K562 (cell line): ENCODE measurements at regions not wholly inside any gene's neighbourhood (a gene's known extent, or its start where the extent isn't known, plus 50 kb on each side); places are given as distances from the start of the nearest gene placed in this dataset.

ENCODE experiments used
- ATAC-seq: fragments of 200-7000 bp; cut with Tn5 transposase; 3 replicates; pipeline ENCODE4 v1.9.1; 2020; ENCODE audit warnings: moderate library complexity
- BruUV-seq: library from RNA; stranded (reverse); fragments of 400-500 nt; replicated peaks from 2 replicates; lab custom pipeline; 2021; lab: Mats Ljungman, UMichigan
- CTCF ChIA-PET: fragments of 300-600 bp; formaldehyde crosslinking; extraction: SDS; loops from one replicate; lab custom pipeline; 2021; ENCODE audit warnings: low intra/inter-chr PET ratio; lab: Yijun Ruan, JAX
- POLR2A ChIA-PET: fragments of 300-600, 350-650 bp; sonication (Branson Sonifier 250); formaldehyde crosslinking; extraction: SDS; loops from one replicate; lab custom pipeline; 2021; ENCODE audit warnings: antibody characterized with exemption, inconsistent platforms; lab: Yijun Ruan, JAX
- DNase-seq, 4 experiments: peaks; one replicate each; pipeline versions ENCODE4 v3.0.0 to v3.0.0-alpha.2; 2011 to 2018; ENCODE audit warnings: low spot score in 3 of 4, mixed read lengths in 3 of 4; ENCODE audit errors: extremely low read depth in 1 of 4
- FAIRE-seq: peaks from 2 replicates; lab custom pipeline; 2011; peaks lifted over from hg19 to GRCh38; lab: Jason Lieb, UNC
- H2AFZ ChIP-seq: 2 replicates; pipeline ENCODE4 v1.6.0; 2011; ENCODE audit warnings: low read depth, low read length, control low read depth, inconsistent platforms
- H3K27ac ChIP-seq: fragments of 200-600 bp; 3 replicates; pipeline ENCODE4 v1.8.0; 2011; ENCODE audit warnings: low read depth, mild to moderate bottlenecking, control low read depth, inconsistent platforms, low read length, moderate library complexity, mixed read lengths; ENCODE audit errors: extremely low read depth
- H3K27me3 ChIP-seq, 2 experiments: fragments of 300-600 bp in 1 of 2; 2 replicates in 1 of 2; 3 replicates in 1 of 2; pipeline versions ENCODE4 v1.6.0 to v1.8.0; 2011; ENCODE audit warnings: inconsistent platforms in 2 of 2, low read length in 2 of 2, mild to moderate bottlenecking in 1 of 2, mixed read lengths in 1 of 2, moderate library complexity in 1 of 2; ENCODE audit not compliant: control insufficient read depth in 2 of 2, insufficient read depth in 2 of 2
- H3K36me3 ChIP-seq: fragments of 300-600 bp; 3 replicates; pipeline ENCODE4 v1.8.0; 2011; ENCODE audit warnings: mild to moderate bottlenecking, low read length, inconsistent platforms; ENCODE audit not compliant: control insufficient read depth, insufficient read depth
- H3K4me1 ChIP-seq, 2 experiments: fragments of 200-600 bp in 1 of 2; replicated peaks in 1 of 2; 2 replicates in 1 of 2; 3 replicates in 1 of 2; pipeline versions ENCODE4 v1.5.1 to v1.8.0; 2011; ENCODE audit warnings: inconsistent platforms in 2 of 2, low read length in 2 of 2, mild to moderate bottlenecking in 1 of 2, mixed read lengths in 1 of 2, moderate library complexity in 1 of 2; ENCODE audit not compliant: control insufficient read depth in 2 of 2, insufficient read depth in 2 of 2
- H3K4me2 ChIP-seq: 2 replicates; pipeline ENCODE4 v1.6.1; 2011; ENCODE audit warnings: low read length, control low read depth, inconsistent platforms, mixed read lengths; ENCODE audit not compliant: insufficient read depth
- H3K4me3 ChIP-seq: fragments of 200-600 bp; sonication (generic), shearing (Covaris generic); 2 replicates; pipeline ENCODE4 v1.5.1; 2016; ENCODE audit warnings: control low read depth, inconsistent platforms
- H3K79me2 ChIP-seq: fragments of 200-600 bp; 3 replicates; pipeline ENCODE4 v1.8.0; 2011; ENCODE audit warnings: low read length, inconsistent platforms; ENCODE audit not compliant: control insufficient read depth, insufficient read depth
- H3K9ac ChIP-seq, 2 experiments: 2 replicates each; pipeline versions ENCODE4 v1.6.0 to v1.6.1; 2011; ENCODE audit warnings: low read depth in 2 of 2, low read length in 2 of 2, control low read depth in 1 of 2, inconsistent platforms in 1 of 2, mild to moderate bottlenecking in 1 of 2, mixed read lengths in 1 of 2; ENCODE audit not compliant: insufficient read depth in 1 of 2
- H3K9me1 ChIP-seq: one replicate; pipeline ENCODE4 v1.6.0; 2011; ENCODE audit warnings: inconsistent platforms, mild to moderate bottlenecking, low read length, moderate library complexity; ENCODE audit not compliant: control insufficient read depth, insufficient read depth
- H3K9me3 ChIP-seq: replicated peaks from 2 replicates; pipeline ENCODE4 v1.5.1; 2011; ENCODE audit warnings: low read depth, low read length, inconsistent platforms; ENCODE audit not compliant: control insufficient read depth, insufficient read depth
- H4K20me1 ChIP-seq: replicated peaks from 2 replicates; pipeline ENCODE4 v1.6.1; 2011; ENCODE audit warnings: low read length, inconsistent platforms, mixed read lengths; ENCODE audit not compliant: control insufficient read depth, insufficient read depth
- CBX1 ChIP-seq: sonication (generic); IDR thresholded peaks from 2 replicates; pipeline ENCODE4 v1.6.1; 2016; ENCODE audit warnings: antibody characterized with exemption, low read depth, mild to moderate bottlenecking
- CGGBP1 ChIP-seq: fragments of 250-450 bp; sonication (Bioruptor Pico); IDR thresholded peaks from 2 replicates; pipeline ENCODE4 v1.9.0; 2021; ENCODE audit warnings: mild to moderate bottlenecking
- E2F6 ChIP-seq, 2 experiments: IDR thresholded peaks; 2 replicates each; pipeline ENCODE4 v1.6.1; 2011; ENCODE audit warnings: borderline replicate concordance in 1 of 2, control low read depth in 1 of 2, low read depth in 1 of 2, low read length in 1 of 2, mild to moderate bottlenecking in 1 of 2, mixed read lengths in 1 of 2, moderate library complexity in 1 of 2; ENCODE audit not compliant: insufficient read depth in 1 of 2, insufficient read length in 1 of 2, poor library complexity in 1 of 2, severe bottlenecking in 1 of 2; ENCODE audit errors: extremely low read depth in 1 of 2
- HINFP ChIP-seq: fragments of 450-650 bp; conservative IDR thresholded peaks from 2 replicates; pipeline ENCODE4 v1.6.1; 2016; ENCODE audit warnings: missing genetic modification characterization, low read depth, mild to moderate bottlenecking, control low read depth, missing compliant biosample characterization
- ILF3 ChIP-seq: fragments of 450-650 bp; IDR thresholded peaks from 2 replicates; pipeline ENCODE4 v1.6.1; 2018; ENCODE audit warnings: antibody characterized with exemption, mild to moderate bottlenecking, moderate library complexity, borderline replicate concordance
- MIER1 ChIP-seq: fragments of 450-650 bp; IDR thresholded peaks from 2 replicates; pipeline ENCODE4 v1.6.1; 2016; ENCODE audit warnings: antibody characterized with exemption, mild to moderate bottlenecking, low read depth
- YY1 ChIP-seq, 3 experiments: IDR thresholded peaks; 2 replicates each; pipeline ENCODE4 v1.6.1; 2011; ENCODE audit warnings: low read length in 2 of 3, mild to moderate bottlenecking in 2 of 3, moderate library complexity in 2 of 3, borderline replicate concordance in 1 of 3, control low read depth in 1 of 3, low read depth in 1 of 3; ENCODE audit not compliant: insufficient read depth in 3 of 3, insufficient replicate concordance in 2 of 3, control insufficient read depth in 1 of 3, insufficient read length in 1 of 3; ENCODE audit errors: extremely low read depth in 1 of 3
- ZNF12 ChIP-seq: sonication (generic); formaldehyde crosslinking; IDR thresholded peaks from 2 replicates; pipeline ENCODE4 v1.4.0; 2020; ENCODE audit warnings: mild to moderate bottlenecking, missing genetic modification reagents
- ZNF23 ChIP-seq: fragments of 250-450 bp; sonication (Bioruptor Pico); IDR thresholded peaks from 2 replicates; pipeline ENCODE4 v1.4.0; 2020; ENCODE audit warnings: mild to moderate bottlenecking
- ZNF592 ChIP-seq: fragments of 450-650 bp; IDR thresholded peaks from 2 replicates; pipeline ENCODE4 v1.6.1; 2017; ENCODE audit warnings: antibody characterized with exemption, mild to moderate bottlenecking
- WGBS: fragments of 100-300 bp; shearing (Covaris generic); methylation state at CpG from one replicate; pipeline ENCODE4 v1.1.6; 2016; ENCODE audit warnings: low coverage, mixed read lengths; ENCODE audit not compliant: insufficient coverage; ENCODE audit errors: missing lambda C conversion rate; 5-methylcytosine and 5-hydroxymethylcytosine counted together
- in situ Hi-C: fragments of 300-500 bp; cut with MboI; formaldehyde crosslinking; loops from 4 replicates; pipeline ENCODE4 v1.15.0; 2018; ENCODE audit warnings: inconsistent platforms, mixed read lengths
- intact Hi-C: fragments of 100-400 bp; cut with micrococcal nuclease; formaldehyde crosslinking; loops from 2 replicates; pipeline ENCODE4 v1.14.2; 2022

GRCh38 chr11:115065830-115066664 is 387.7 kb downstream of the NXPE2 start (continued):
- TF ChIP-seq CGGBP1 (CRISPR knock-in tag) = no peak

- WGBS = 0% methylated on average over 1 of the region's 1 CpG
- H3K9me3 ChIP-seq = no peaks in the 10 kb centered on the region
- no peak overlapping the region for H3K4me2 ChIP-seq
- H3K27ac ChIP-seq = no peak overlapping the region
- ChIA-PET CTCF (no interaction called here), POLR2A (no interaction called here)
- H3K9me1 ChIP-seq = no peaks in the 10 kb centered on the region
- no peaks in the 10 kb centered on the region for H3K36me3 ChIP-seq
- in situ Hi-C loops (no loop called here), intact Hi-C loops (no loop called here)
- no peak overlapping the region for H3K9ac ChIP-seq
- no peaks in the 10 kb centered on the region for H3K79me2 ChIP-seq
- BruUV-seq = no TSS peak
- DNase-seq (no peak), FAIRE-seq (no peak), ATAC-seq (no peak)
- TF ChIP-seq MIER1 = no peak
- TF ChIP-seq ILF3 = no peak
- no peak for TF ChIP-seq ZNF592
- TF ChIP-seq HINFP (tag) = no peak
- no peak for TF ChIP-seq YY1 (IDR thresholded peaks at IDR 0.05; ENCODE audit: borderline replicate concordance in 1 of 3, control insufficient read depth in 1 of 3, extremely low read depth in 1 of 3, insufficient read depth in 3 of 3, insufficient read length in 1 of 3, insufficient replicate concordance in 2 of 3, low read depth in 1 of 3, low read length in 2 of 3)
- no peak for TF ChIP-seq ZNF23
- TF ChIP-seq ZNF12 (CRISPR knock-in tag) = no peak
- no peak for TF ChIP-seq CBX1
- no peak for TF ChIP-seq E2F6 (IDR thresholded peaks at IDR 0.05; ENCODE audit: borderline replicate concordance in 1 of 2, extremely low read depth in 1 of 2, insufficient read depth in 1 of 2, insufficient read length in 1 of 2, low read depth in 1 of 2, low read length in 1 of 2, poor library complexity in 1 of 2, severe bottlenecking in 1 of 2)
- H3K27me3 ChIP-seq = peaks cover 0 to 4% of the 10 kb centered on the region in 2 experiments; a peak in 1 of 5 replicates
- no peak overlapping the region for H2AFZ ChIP-seq
- no peaks in the 10 kb centered on the region for H4K20me1 ChIP-seq
- no peak overlapping the region for H3K4me3 ChIP-seq
- no peaks in the 10 kb centered on the region for H3K4me1 ChIP-seq
Measured at GRCh38 chr11:115067471-115067870, 389.1 kb downstream of the NXPE2 start.
